Fibroblast of pulmonary artery (primary cell): ENCODE measurements at regions not wholly inside any gene's neighbourhood (a gene's known extent, or its start where the extent isn't known, plus 50 kb on each side); places are given as distances from the start of the nearest gene placed in this dataset.

Experiments
- DNase-seq: peaks from one replicate; pipeline ENCODE4 v3.0.0-alpha.2; 2010; ENCODE audit warnings: low read depth
- H3K4me3 ChIP-seq: replicated peaks from 2 replicates; pipeline ENCODE4 v1.5.1; 2011; ENCODE audit warnings: low read depth, mild to moderate bottlenecking, control low read depth, low read length, moderate library complexity
- TF ChIP-seq, protein P1 (sequence below): IDR thresholded peaks from 2 replicates; pipeline ENCODE4 v1.5.1; 2011; ENCODE audit warnings: mild to moderate bottlenecking, control low read depth, low read length, inconsistent platforms; ENCODE audit errors: missing control alignments

GRCh38 chr6:11486959-11487358, 50.6 kb upstream of the TMEM170B start:
- no peak overlapping the region for H3K4me3 ChIP-seq
- TF ChIP-seq, protein P1, sequence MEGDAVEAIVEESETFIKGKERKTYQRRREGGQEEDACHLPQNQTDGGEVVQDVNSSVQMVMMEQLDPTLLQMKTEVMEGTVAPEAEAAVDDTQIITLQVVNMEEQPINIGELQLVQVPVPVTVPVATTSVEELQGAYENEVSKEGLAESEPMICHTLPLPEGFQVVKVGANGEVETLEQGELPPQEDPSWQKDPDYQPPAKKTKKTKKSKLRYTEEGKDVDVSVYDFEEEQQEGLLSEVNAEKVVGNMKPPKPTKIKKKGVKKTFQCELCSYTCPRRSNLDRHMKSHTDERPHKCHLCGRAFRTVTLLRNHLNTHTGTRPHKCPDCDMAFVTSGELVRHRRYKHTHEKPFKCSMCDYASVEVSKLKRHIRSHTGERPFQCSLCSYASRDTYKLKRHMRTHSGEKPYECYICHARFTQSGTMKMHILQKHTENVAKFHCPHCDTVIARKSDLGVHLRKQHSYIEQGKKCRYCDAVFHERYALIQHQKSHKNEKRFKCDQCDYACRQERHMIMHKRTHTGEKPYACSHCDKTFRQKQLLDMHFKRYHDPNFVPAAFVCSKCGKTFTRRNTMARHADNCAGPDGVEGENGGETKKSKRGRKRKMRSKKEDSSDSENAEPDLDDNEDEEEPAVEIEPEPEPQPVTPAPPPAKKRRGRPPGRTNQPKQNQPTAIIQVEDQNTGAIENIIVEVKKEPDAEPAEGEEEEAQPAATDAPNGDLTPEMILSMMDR: no peak
- DNase-seq: no peak

DNA sequence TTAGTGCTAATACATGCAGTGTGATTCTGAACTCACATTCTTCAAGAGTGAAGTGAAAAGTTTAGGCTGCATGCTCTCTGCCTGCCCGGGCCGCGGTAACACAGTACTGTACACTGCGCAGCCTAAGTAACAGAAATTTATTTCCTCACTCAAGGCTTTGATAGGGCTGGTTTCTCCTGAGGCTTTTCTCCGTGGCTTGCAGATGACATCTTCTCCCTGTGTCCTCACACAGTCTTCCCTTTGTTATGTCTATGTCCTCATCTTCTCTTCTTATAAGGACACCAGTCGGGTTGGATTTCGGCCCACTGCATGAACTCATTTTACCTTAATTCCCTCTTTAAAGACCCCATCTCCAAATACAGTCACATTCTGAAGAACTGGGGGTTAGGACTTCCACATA, 51.1 kb upstream of the TMEM170B start:
- TF ChIP-seq, protein P1: no peak
- no peak overlapping the region for H3K4me3 ChIP-seq
- no peak for DNase-seq

DNA sequence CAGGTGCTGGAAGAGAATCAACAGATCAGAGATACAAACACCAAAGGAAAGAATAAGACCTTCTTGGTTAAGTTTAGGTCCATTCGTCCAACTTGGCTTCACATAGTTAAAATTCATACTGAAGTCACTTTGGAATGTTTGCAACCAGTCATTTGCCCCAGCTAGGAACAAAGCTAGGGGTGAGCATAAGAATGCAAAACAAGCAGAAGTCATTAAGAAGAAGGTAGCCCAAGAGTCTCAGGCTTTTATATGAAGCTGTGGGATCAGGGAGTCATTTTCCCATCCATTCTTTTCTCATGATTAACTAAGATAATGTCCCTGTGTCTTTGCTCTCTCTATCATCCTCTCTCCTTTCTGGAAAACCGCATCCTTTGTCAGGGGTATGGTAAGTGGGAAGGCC, 51.5 kb upstream of the TMEM170B start:
- no peak for DNase-seq
- TF ChIP-seq, protein P1: no peak
- no peak overlapping the region for H3K4me3 ChIP-seq

DNA sequence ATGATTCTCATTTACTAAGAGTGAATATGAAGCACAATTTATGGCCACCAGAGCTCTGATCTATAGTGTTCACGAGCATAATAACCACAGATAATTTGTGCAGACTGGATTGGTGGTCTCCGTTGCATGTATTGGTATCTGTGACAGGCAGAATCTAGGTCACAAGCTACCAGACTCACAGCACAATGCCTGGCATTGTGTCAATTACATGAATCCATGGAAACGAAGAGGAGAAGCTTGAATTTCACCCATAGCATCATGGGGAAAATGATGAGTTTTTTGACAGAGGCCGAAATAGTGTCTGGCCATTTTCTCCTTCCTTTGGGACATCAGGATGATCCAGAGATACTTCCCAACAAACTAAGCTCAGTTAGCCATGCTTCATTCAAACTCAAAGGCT, 52.3 kb upstream of the TMEM170B start:
- no peak overlapping the region for H3K4me3 ChIP-seq
- TF ChIP-seq, protein P1: no peak
- DNase-seq: no peak

- H3K4me3 ChIP-seq: no peak overlapping the region
- TF ChIP-seq, protein P1: no peak
- DNase-seq: no peak
These were observed 53.1 kb upstream of the TMEM170B start for GRCh38 chr6:11484441-11484840.

DNA sequence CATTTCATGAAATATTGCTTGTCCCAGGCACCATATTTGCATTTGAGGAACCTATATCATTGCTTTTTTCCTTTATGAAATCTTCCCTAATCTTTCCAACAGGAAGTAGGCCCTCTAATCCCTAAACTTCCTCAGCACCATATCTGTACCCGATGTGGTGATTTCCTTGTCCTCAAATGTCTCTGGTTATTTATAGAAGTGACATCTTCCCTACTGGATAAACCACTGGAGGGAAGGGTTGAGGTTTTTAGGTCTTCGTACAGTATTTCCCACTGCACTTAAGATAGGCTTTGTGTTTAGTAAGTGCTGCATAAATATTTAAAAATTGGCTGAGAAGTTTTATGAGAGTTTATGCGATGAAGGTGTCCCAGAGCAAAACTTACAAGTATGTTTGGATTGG, 54.9 kb upstream of the TMEM170B start:
- TF ChIP-seq, protein P1: no peak
- no peak for DNase-seq
- no peak overlapping the region for H3K4me3 ChIP-seq

DNA sequence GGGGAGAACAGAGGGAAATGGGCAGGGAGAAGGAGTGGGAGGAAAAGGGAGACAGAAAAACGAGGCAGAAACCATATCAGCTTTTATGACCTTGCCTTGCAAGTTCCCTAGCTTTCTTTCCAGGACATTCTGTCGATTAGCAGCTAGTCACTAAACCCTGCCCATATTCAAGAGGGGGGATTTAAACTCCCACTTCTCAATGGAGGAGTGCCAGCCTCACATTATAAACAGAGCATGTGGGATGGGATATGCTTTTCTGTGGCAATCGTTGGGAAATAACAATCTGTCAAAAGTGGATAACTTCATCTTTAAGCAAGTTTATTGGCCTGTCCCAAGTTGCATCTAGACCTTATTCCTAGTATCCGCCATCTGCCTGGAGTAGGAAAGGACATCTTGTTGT, 57.0 kb upstream of the TMEM170B start:
- no peak for DNase-seq
- TF ChIP-seq, protein P1: no peak
- H3K4me3 ChIP-seq: no peak overlapping the region
